ENCODE measurements at regions not wholly inside any gene's neighbourhood (a gene's known extent, or its start where the extent isn't known, plus 50 kb on each side); places are given as distances from the start of the nearest gene placed in this dataset.

DNA sequence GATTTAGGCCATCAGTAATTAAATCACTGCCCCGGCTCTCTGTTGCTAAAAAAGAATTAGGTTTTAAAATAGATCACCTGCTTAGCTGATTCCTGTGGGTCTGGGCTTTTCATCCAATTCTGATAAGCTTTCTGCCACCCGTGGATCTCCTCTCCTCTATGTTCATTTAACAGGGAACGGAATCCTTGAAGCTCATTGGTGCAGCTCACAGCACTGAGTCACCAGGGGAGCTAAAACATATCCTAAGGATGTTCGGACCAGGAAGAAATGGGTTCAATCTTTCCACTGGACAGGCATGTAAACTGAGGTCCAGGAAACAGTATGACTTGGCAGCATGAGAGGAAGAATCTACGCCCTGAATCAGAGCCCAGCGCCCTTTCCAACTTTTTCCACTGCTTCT lies 267.1 kb upstream of the GRIA1 start:
- DNase-seq (ENCODE audit: low read depth) = no peak
- TF ChIP-seq, protein P1, sequence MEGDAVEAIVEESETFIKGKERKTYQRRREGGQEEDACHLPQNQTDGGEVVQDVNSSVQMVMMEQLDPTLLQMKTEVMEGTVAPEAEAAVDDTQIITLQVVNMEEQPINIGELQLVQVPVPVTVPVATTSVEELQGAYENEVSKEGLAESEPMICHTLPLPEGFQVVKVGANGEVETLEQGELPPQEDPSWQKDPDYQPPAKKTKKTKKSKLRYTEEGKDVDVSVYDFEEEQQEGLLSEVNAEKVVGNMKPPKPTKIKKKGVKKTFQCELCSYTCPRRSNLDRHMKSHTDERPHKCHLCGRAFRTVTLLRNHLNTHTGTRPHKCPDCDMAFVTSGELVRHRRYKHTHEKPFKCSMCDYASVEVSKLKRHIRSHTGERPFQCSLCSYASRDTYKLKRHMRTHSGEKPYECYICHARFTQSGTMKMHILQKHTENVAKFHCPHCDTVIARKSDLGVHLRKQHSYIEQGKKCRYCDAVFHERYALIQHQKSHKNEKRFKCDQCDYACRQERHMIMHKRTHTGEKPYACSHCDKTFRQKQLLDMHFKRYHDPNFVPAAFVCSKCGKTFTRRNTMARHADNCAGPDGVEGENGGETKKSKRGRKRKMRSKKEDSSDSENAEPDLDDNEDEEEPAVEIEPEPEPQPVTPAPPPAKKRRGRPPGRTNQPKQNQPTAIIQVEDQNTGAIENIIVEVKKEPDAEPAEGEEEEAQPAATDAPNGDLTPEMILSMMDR (IDR thresholded peaks at IDR 0.05; ENCODE audit: insufficient read depth, low read length, poor library complexity, severe bottlenecking) = no peak
- H3K27me3 ChIP-seq (ENCODE audit: control insufficient read depth, insufficient read depth, low read length) = no peaks in the 10 kb centered on the region

DNA sequence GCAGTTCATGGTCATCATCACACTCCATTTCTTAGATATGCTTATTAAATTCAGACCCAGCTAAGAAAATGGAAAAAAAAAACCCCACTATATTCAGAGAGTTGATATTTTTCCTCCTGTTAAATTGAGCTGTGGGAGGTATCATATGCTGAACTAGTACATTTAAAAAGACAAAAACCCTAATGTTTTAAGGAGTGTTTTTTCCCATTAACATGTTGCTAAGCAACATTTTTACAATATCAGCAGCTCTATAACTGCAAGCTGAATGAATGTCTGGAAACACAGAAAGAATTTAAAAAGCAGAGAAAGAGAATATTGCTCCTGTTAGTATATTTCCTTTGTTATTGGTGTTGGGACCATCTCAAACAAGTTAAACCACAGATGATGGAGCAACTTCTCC lies 265.8 kb upstream of the GRIA1 start:
- Histone ChIP-seq H3K27me3 (ENCODE audit: control insufficient read depth, insufficient read depth, low read length) (no peaks in the 10 kb centered on the region), H3K4me3 (ENCODE audit: low read depth, low read length) (no peak overlapping the region), H3K36me3 (ENCODE audit: control insufficient read depth, insufficient read depth, low read length) (no peaks in the 10 kb centered on the region)
- no peak for DNase-seq (ENCODE audit: low read depth)
- TF ChIP-seq, protein P1 (IDR thresholded peaks at IDR 0.05; ENCODE audit: insufficient read depth, low read length, poor library complexity, severe bottlenecking) = no peak

More for the DNA sequence above, 267.1 kb upstream of the GRIA1 start:
- Histone ChIP-seq H3K4me3 (ENCODE audit: low read depth, low read length) (no peak overlapping the region), H3K36me3 (ENCODE audit: control insufficient read depth, insufficient read depth, low read length) (no peaks in the 10 kb centered on the region)

DNA sequence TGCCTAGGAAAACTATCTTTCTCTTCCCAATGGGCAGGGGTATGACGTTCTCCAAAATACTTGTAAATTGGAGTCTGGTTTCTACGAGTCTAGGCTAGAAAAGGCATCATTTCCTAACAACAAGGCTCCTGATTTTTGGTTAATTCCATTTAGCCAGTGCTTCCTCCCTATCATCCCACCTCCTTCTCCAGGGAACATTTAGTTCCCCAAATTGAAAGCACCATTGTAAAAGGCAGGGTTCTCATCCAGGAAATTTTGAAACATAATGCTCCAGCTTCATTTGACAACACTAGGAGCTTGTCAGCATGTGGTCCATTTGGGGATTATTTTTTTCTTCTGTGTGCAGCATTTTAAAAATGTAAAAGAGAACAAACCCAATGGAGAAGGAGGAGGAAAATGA lies 256.5 kb upstream of the GRIA1 start:
- no peaks in the 10 kb centered on the region for H3K36me3 ChIP-seq (ENCODE audit: control insufficient read depth, insufficient read depth, low read length)
- TF ChIP-seq, protein P1 (IDR thresholded peaks at IDR 0.05; ENCODE audit: insufficient read depth, low read length, poor library complexity, severe bottlenecking) = no peak
- DNase-seq (ENCODE audit: low read depth) = no peak
- no peak overlapping the region for H3K4me3 ChIP-seq (ENCODE audit: low read depth, low read length)
- no peaks in the 10 kb centered on the region for H3K27me3 ChIP-seq (ENCODE audit: control insufficient read depth, insufficient read depth, low read length)

DNA sequence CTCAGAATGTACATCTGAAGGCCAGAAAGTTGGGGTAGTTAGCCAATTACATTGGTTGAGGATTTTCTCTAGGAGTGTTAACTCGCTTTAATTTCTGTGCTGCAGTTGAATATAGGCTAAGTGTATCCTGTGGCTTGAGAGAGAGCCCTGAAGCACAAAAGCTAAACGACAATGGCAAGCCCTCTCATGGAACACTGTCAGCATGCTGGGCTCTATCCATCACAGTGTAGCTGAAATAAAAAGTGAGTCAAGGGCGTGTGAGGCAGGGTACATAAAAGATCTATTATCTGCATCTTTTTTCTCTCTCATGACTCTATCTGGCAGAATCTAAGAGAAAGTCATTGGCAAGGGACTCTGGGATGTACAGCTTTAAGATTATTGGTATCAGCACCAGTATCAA lies 254.2 kb upstream of the GRIA1 start:
- no peak for DNase-seq (ENCODE audit: low read depth)
- H3K4me3 ChIP-seq (ENCODE audit: low read depth, low read length) = no peak overlapping the region
- no peaks in the 10 kb centered on the region for H3K36me3 ChIP-seq (ENCODE audit: control insufficient read depth, insufficient read depth, low read length)
- TF ChIP-seq, protein P1 (IDR thresholded peaks at IDR 0.05; ENCODE audit: insufficient read depth, low read length, poor library complexity, severe bottlenecking) = no peak
- H3K27me3 ChIP-seq (ENCODE audit: control insufficient read depth, insufficient read depth, low read length) = no peaks in the 10 kb centered on the region

DNA sequence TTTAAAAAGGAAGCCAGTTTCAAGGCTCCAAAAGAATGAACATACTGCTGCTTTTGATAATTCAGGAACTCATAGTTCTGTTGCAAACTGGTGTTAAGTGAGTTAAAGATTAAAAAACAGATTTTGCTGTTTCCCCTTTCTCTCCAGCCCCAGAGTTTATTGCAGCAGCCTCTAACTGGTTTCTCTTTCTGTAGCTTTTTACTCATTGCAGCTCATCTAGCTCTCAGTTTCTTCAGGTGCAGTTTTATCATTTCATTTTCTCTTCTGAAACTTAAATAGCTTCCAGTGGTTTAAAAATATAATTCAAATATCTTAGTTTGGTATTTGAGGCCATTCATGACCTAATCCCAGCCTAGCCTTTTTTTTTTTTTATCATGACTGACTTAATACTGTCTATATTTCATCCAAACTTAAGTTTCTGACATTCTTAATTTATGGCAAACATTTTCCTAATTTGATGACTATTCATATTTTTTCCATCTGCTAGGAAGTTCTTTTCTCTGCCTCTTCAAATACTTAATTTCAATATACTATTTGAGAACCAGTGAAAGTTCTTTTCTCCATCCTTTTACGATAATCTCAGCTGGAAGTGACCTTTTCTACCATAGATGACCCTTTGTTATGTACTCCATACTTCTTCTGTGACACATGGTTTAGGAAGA lies 252.7 kb upstream of the GRIA1 start:
- H3K4me3 ChIP-seq (ENCODE audit: low read depth, low read length) = no peak overlapping the region
- H3K27me3 ChIP-seq (ENCODE audit: control insufficient read depth, insufficient read depth, low read length) = no peaks in the 10 kb centered on the region
- no peaks in the 10 kb centered on the region for H3K36me3 ChIP-seq (ENCODE audit: control insufficient read depth, insufficient read depth, low read length)
- TF ChIP-seq, protein P1 (IDR thresholded peaks at IDR 0.05; ENCODE audit: insufficient read depth, low read length, poor library complexity, severe bottlenecking) = no peak
- no peak for DNase-seq (ENCODE audit: low read depth)

DNA sequence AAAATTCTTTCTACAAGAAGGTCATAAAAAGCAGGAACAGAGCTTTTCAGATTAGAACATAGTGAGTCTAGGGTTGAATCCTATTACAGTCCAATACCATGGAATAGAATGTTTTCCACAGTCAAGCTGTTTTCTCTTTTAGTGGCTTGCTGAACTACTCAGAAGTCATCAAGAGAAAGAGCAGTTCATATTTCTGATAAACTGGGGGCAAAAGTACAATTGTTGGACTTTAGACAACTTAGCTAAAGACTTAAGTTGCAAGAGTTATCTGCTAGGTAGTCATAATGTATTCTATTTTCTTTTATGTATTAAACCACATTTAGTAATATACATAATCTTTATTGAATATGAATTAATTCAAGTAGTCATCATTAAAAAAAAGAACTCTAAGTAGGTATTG lies 233.1 kb upstream of the GRIA1 start:
- Histone ChIP-seq H3K36me3 (ENCODE audit: control insufficient read depth, insufficient read depth, low read length) (no peaks in the 10 kb centered on the region), H3K27me3 (ENCODE audit: control insufficient read depth, insufficient read depth, low read length) (no peaks in the 10 kb centered on the region), H3K4me3 (ENCODE audit: low read depth, low read length) (no peak overlapping the region)
- TF ChIP-seq, protein P1 (IDR thresholded peaks at IDR 0.05; ENCODE audit: insufficient read depth, low read length, poor library complexity, severe bottlenecking) = no peak
- no peak for DNase-seq (ENCODE audit: low read depth)

Data from kidney epithelial cell (primary cell).